Endothelial cell of umbilical vein (primary cell): ENCODE measurements at regions not wholly inside any gene's neighbourhood (a gene's known extent, or its start where the extent isn't known, plus 50 kb on each side); places are given as distances from the start of the nearest gene placed in this dataset.

Experiments
- BruUV-seq: library from RNA; stranded (reverse); fragments of 400-500 nt; replicated peaks from 2 replicates; lab custom pipeline; 2021; lab: Mats Ljungman, UMichigan
- CTCF ChIA-PET: fragments of 300-600, 350-600 bp; sonication (Branson Sonifier 250); formaldehyde crosslinking; loops from one replicate; lab custom pipeline; 2021; ENCODE audit warnings: antibody characterized with exemption, inconsistent platforms; lab: Charles Lee
- POLR2A ChIA-PET: fragments of 300-600, 350-600 bp; sonication (Branson Sonifier 250); formaldehyde crosslinking; loops from one replicate; lab custom pipeline; 2021; ENCODE audit warnings: antibody characterized with exemption, inconsistent platforms; lab: Charles Lee
- DNase-seq: peaks from one replicate; pipeline ENCODE4 v3.0.0-alpha.2; 2011; ENCODE audit warnings: low read depth, low spot score
- FAIRE-seq: peaks from 2 replicates; lab custom pipeline; 2011; peaks lifted over from hg19 to GRCh38; lab: Jason Lieb, UNC
- H2AFZ ChIP-seq: 2 replicates; pipeline ENCODE4 v1.6.0; 2012; ENCODE audit warnings: low read depth, low read length, control low read depth, inconsistent platforms
- H3K27ac ChIP-seq: 2 replicates; pipeline ENCODE4 v1.5.1; 2011; ENCODE audit warnings: low read depth, mild to moderate bottlenecking, control low read depth, low read length, moderate library complexity; ENCODE audit not compliant: insufficient read depth
- H3K27me3 ChIP-seq, 2 experiments: 2 replicates each; pipeline versions ENCODE4 v1.6.0 to v1.6.1; 2011; ENCODE audit warnings: low read length in 2 of 2, mixed read lengths in 1 of 2; ENCODE audit not compliant: control insufficient read depth in 2 of 2, insufficient read depth in 2 of 2
- H3K36me3 ChIP-seq, 2 experiments: 2 replicates in 1 of 2; 3 replicates in 1 of 2; pipeline ENCODE4 v1.5.1; 2011; ENCODE audit warnings: low read length in 2 of 2, mild to moderate bottlenecking in 1 of 2, moderate library complexity in 1 of 2; ENCODE audit not compliant: control insufficient read depth in 2 of 2, insufficient read depth in 2 of 2; ENCODE audit errors: extremely low read depth in 1 of 2
- H3K4me1 ChIP-seq: 3 replicates; pipeline ENCODE4 v1.5.1; 2011; ENCODE audit warnings: mild to moderate bottlenecking, low read length; ENCODE audit not compliant: control insufficient read depth, insufficient read depth; ENCODE audit errors: extremely low read depth
- H3K4me2 ChIP-seq: 2 replicates; pipeline ENCODE4 v1.6.1; 2011; ENCODE audit warnings: low read length, control low read depth, mixed read lengths; ENCODE audit not compliant: insufficient read depth
- H3K4me3 ChIP-seq, 3 experiments: fragments of 200-600 bp in 1 of 3; sonication (generic), shearing (Covaris generic) in 1 of 3; replicated peaks in 1 of 3; 2 replicates each; pipeline ENCODE4 v1.5.1; 2011 to 2016; ENCODE audit warnings: control low read depth in 3 of 3, low read length in 3 of 3, mild to moderate bottlenecking in 2 of 3, inconsistent platforms in 1 of 3, low read depth in 1 of 3, moderate library complexity in 1 of 3; ENCODE audit not compliant: insufficient read depth in 1 of 3
- H3K79me2 ChIP-seq: 2 replicates; pipeline ENCODE4 v1.6.0; 2012; ENCODE audit warnings: low read length, inconsistent platforms; ENCODE audit not compliant: control insufficient read depth, insufficient read depth
- H3K9ac ChIP-seq: replicated peaks from 2 replicates; pipeline ENCODE3; 2011; ENCODE audit warnings: low read length, control low read depth; ENCODE audit not compliant: insufficient read depth; ENCODE audit errors: extremely low read depth
- H3K9me1 ChIP-seq: replicated peaks from 3 replicates; pipeline ENCODE4 v1.6.0; 2011; ENCODE audit warnings: mild to moderate bottlenecking, low read length; ENCODE audit not compliant: control insufficient read depth, insufficient read depth; ENCODE audit errors: extremely low read depth
- H3K9me3 ChIP-seq: replicated peaks from 2 replicates; pipeline ENCODE4 v1.5.1; 2012; ENCODE audit warnings: low read length, inconsistent platforms; ENCODE audit not compliant: control insufficient read depth, insufficient read depth
- H4K20me1 ChIP-seq: replicated peaks from 2 replicates; pipeline ENCODE3; 2011; ENCODE audit warnings: mild to moderate bottlenecking, low read length; ENCODE audit not compliant: control insufficient read depth, insufficient read depth; ENCODE audit errors: extremely low read depth
- CTCF ChIP-seq, 2 donors: IDR thresholded peaks; 1 replicate in 1 of 2; 2 replicates in 1 of 2; pipeline ENCODE4 v1.5.1; 2011; ENCODE audit warnings: low read length in 2 of 2, mild to moderate bottlenecking in 2 of 2, moderate library complexity in 2 of 2, control low read depth in 1 of 2, inconsistent platforms in 1 of 2, low read depth in 1 of 2; ENCODE audit not compliant: insufficient read depth in 1 of 2; ENCODE audit errors: extremely low read depth in 1 of 2
- EZH2 ChIP-seq: IDR thresholded peaks from 2 replicates; pipeline ENCODE4 v1.6.1; 2012; ENCODE audit warnings: borderline replicate concordance, low read depth, mild to moderate bottlenecking, moderate library complexity, low read length, inconsistent platforms; ENCODE audit not compliant: severe bottlenecking
- FOS ChIP-seq: IDR thresholded peaks from 2 replicates; pipeline ENCODE4 v1.6.1; 2011; ENCODE audit warnings: mild to moderate bottlenecking, low read length, moderate library complexity, borderline replicate concordance; ENCODE audit not compliant: insufficient read depth
- GATA2 ChIP-seq: IDR thresholded peaks from 2 replicates; pipeline ENCODE4 v1.7.0; 2011; ENCODE audit warnings: low read depth, mild to moderate bottlenecking, moderate library complexity, mixed read lengths, low read length; ENCODE audit not compliant: insufficient read length, insufficient read depth
- JUN ChIP-seq: IDR thresholded peaks from 2 replicates; pipeline ENCODE4 v1.6.1; 2011; ENCODE audit warnings: borderline replicate concordance, low read depth; ENCODE audit not compliant: insufficient read length, insufficient read depth
- MAX ChIP-seq: IDR thresholded peaks from 2 replicates; pipeline ENCODE4 v1.6.1; 2011; ENCODE audit not compliant: insufficient read depth, insufficient read length
- MYC ChIP-seq: IDR thresholded peaks from one replicate; pipeline ENCODE4 v1.6.1; 2011; ENCODE audit warnings: mild to moderate bottlenecking, low read depth, low read length
- POLR2A ChIP-seq: IDR thresholded peaks from 2 replicates; pipeline ENCODE4 v1.6.1; 2012; ENCODE audit warnings: low read depth, mild to moderate bottlenecking, control low read depth, low read length
- POLR2AphosphoS5 ChIP-seq: IDR thresholded peaks from 2 replicates; pipeline ENCODE4 v1.6.1; 2012; ENCODE audit warnings: low read depth, mild to moderate bottlenecking, control low read depth, low read length, moderate library complexity; ENCODE audit not compliant: insufficient read depth
- dilution Hi-C: fragments of 300-500 bp; cut with MboI; formaldehyde crosslinking; loops from one replicate; pipeline ENCODE4 v1.15.0; 2019; ENCODE audit warnings: low sequenced_read_pairs; ENCODE audit not compliant: extremely low pct_ligation_motif_present
- intact Hi-C: fragments of 100-400 bp; cut with micrococcal nuclease; formaldehyde crosslinking; loops from one replicate; pipeline ENCODE4 v1.10.0; 2022

- no peaks in the 10 kb centered on the region for H3K9me1 ChIP-seq
- no peak overlapping the region for H3K9ac ChIP-seq
- dilution Hi-C loops (no loop called here), intact Hi-C loops (loop anchor here (5.0 kb wide), 1 partner anchor 781 kb away; no protein-coding TSS in a partner anchor)
- no peak for DNase-seq
- H3K36me3 ChIP-seq = no peaks in the 10 kb centered on the region
- no peaks in the 10 kb centered on the region for H3K9me3 ChIP-seq
- CTCF ChIA-PET = no interaction called here
- POLR2A ChIA-PET = no interaction called here
- H3K27ac ChIP-seq = no peak overlapping the region
- H4K20me1 ChIP-seq = no peaks in the 10 kb centered on the region
- H3K4me2 ChIP-seq = no peak overlapping the region
- no TSS peak for BruUV-seq
- TF ChIP-seq MYC = no peak
- TF ChIP-seq FOS = no peak
- no peak for TF ChIP-seq GATA2
- no peak for TF ChIP-seq POLR2AphosphoS5
- no peak for TF ChIP-seq POLR2A
- no peak for TF ChIP-seq EZH2
- TF ChIP-seq CTCF (IDR thresholded peaks at IDR 0.05; ENCODE audit: extremely low read depth in 1 of 2, insufficient read depth in 1 of 2, low read depth in 1 of 2, low read length in 2 of 2) = no peak
- TF ChIP-seq JUN = no peak
- TF ChIP-seq MAX = no peak
- no peaks in the 10 kb centered on the region for H3K4me1 ChIP-seq
- no peak for FAIRE-seq
- H3K27me3 ChIP-seq = no peaks in the 10 kb centered on the region
- H2AFZ ChIP-seq = no peak overlapping the region
- H3K79me2 ChIP-seq = no peaks in the 10 kb centered on the region
- no peak overlapping the region for H3K4me3 ChIP-seq
Observed at GRCh38 chr3:21292971-21293370, 458.0 kb downstream of the ZNF385D start.
